Lung (tissue), 11 donors: ENCODE measurements at regions not wholly inside any gene's neighbourhood (a gene's known extent, or its start where the extent isn't known, plus 50 kb on each side); places are given as distances from the start of the nearest gene placed in this dataset.

Experiments used
- ATAC-seq: fragments of 200-7000 bp; cut with Tn5 transposase; one replicate; pipeline ENCODE4 v1.9.1; 2020; ENCODE audit warnings: moderate number of reproducible peaks; ENCODE audit not compliant: insufficient read depth, low FRiP score
- DNase-seq, 3 donors: peaks; one replicate each; pipeline ENCODE4 v3.0.0-alpha.2; 2013 to 2017
- H3K27ac ChIP-seq, 2 donors: one replicate each; pipeline ENCODE4 v1.5.1; 2013; ENCODE audit warnings: mild to moderate bottlenecking in 2 of 2, moderate library complexity in 2 of 2, control low read depth in 1 of 2, inconsistent platforms in 1 of 2, low read depth in 1 of 2, low read length in 1 of 2
- H3K27me3 ChIP-seq, 3 donors: one replicate each; pipeline ENCODE4 v1.5.1; 2013; ENCODE audit warnings: low read length in 2 of 3; ENCODE audit not compliant: control insufficient read depth in 3 of 3, insufficient read depth in 3 of 3
- H3K36me3 ChIP-seq, 4 donors: one replicate each; pipeline ENCODE4 v1.5.1; 2013; ENCODE audit warnings: low read length in 4 of 4, mild to moderate bottlenecking in 1 of 4, moderate library complexity in 1 of 4; ENCODE audit not compliant: control insufficient read depth in 4 of 4, insufficient read depth in 4 of 4
- H3K4me1 ChIP-seq, 5 donors: one replicate each; pipeline ENCODE4 v1.5.1; 2013; ENCODE audit warnings: low read length in 5 of 5, mild to moderate bottlenecking in 2 of 5, moderate library complexity in 1 of 5; ENCODE audit not compliant: control insufficient read depth in 5 of 5, insufficient read depth in 5 of 5
- H3K4me3 ChIP-seq: one replicate; pipeline ENCODE4 v1.5.1; 2013; ENCODE audit warnings: mild to moderate bottlenecking, control low read depth, moderate library complexity
- H3K9ac ChIP-seq, 2 donors: one replicate each; pipeline ENCODE4 v1.5.1; 2013; ENCODE audit warnings: low read length in 2 of 2, control low read depth in 1 of 2; ENCODE audit not compliant: insufficient read depth in 1 of 2
- H3K9me3 ChIP-seq, 4 donors: one replicate each; pipeline ENCODE4 v1.5.1; 2013; ENCODE audit warnings: low read length in 3 of 4, mild to moderate bottlenecking in 1 of 4, moderate library complexity in 1 of 4; ENCODE audit not compliant: control insufficient read depth in 4 of 4, insufficient read depth in 3 of 4
- WGBS, 2 donors: extraction: QIAGEN DNeasy Blood & Tissue Kit; methylation state at CpG; one replicate each; pipeline ENCODE4 v1.1.7; 2013; 5-methylcytosine and 5-hydroxymethylcytosine counted together
- TF ChIP-seq, protein P1 (sequence below): IDR thresholded peaks from 2 replicates; pipeline ENCODE4 v1.5.1; 2012; ENCODE audit warnings: mild to moderate bottlenecking; ENCODE audit errors: control extremely low read depth, extremely low read depth
- donor health status: control.
- donor health status: control.
- donor health status: Bipolar disorder and iron deficiency.
- donor health status: healthy.
- donor health status: DM: yes; HTN: yes; CAD: no.

DNA sequence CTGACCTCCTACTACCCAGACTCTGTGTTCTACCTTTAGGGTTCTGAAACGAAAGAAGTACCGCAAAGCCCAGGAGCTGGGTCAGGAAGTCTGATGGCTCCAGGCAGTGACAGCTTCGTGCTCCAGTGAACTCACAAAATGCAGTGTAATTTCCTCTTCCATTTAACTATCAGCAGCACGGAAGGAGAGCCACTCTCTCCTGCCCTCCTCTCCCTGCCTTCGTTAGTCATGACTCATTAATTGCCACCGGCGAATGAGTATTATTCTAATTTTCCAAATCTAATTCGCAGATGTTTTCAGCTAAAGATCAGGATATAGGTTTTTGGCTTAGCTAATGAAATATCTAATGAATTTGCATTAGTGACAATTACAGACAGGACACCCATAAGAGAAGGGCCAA is 1262.0 kb downstream of the TYW1 start:
- Histone ChIP-seq H3K9me3 (peaks cover 0 to 2% (median 0%) of the 10 kb centered on the region in 4 donors), H3K27ac (no peak overlapping the region), H3K4me1 (no peaks in the 10 kb centered on the region), H3K9ac (no peak overlapping the region), H3K4me3 (no peak overlapping the region), H3K36me3 (no peaks in the 10 kb centered on the region), H3K27me3 (peaks cover 0 to 8% (median 5%) of the 10 kb centered on the region in 3 donors)
- WGBS, 2 donors, result 39 to 55% methylated on average over 8 of the region's 8 CpGs
- no peak for DNase-seq
- TF ChIP-seq, protein P1, sequence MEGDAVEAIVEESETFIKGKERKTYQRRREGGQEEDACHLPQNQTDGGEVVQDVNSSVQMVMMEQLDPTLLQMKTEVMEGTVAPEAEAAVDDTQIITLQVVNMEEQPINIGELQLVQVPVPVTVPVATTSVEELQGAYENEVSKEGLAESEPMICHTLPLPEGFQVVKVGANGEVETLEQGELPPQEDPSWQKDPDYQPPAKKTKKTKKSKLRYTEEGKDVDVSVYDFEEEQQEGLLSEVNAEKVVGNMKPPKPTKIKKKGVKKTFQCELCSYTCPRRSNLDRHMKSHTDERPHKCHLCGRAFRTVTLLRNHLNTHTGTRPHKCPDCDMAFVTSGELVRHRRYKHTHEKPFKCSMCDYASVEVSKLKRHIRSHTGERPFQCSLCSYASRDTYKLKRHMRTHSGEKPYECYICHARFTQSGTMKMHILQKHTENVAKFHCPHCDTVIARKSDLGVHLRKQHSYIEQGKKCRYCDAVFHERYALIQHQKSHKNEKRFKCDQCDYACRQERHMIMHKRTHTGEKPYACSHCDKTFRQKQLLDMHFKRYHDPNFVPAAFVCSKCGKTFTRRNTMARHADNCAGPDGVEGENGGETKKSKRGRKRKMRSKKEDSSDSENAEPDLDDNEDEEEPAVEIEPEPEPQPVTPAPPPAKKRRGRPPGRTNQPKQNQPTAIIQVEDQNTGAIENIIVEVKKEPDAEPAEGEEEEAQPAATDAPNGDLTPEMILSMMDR, result no peak
- no peak for ATAC-seq

DNA sequence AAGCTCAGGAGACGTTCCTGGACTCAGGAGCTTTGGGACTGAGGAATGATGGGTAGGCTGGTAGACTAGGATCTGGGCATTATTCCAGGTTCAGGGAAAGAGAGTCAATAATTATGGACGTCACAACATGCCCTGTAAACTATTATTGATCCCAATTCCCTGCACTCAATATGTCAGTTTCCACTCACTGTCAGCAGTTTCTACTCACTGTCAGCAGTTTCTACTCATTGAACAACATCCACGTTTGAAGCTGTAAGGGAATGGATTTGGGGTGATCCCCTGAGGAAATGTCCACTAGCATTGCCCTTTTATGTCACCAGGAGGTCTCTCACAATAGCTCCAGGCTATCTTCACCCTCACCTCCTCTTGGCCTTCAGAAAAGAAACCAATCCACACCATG is 1268.6 kb downstream of the TYW1 start:
- no peak for DNase-seq
- Histone ChIP-seq H3K9me3 (peaks cover 0 to 15% (median 3%) of the 10 kb centered on the region in 4 donors), H3K4me3 (no peak overlapping the region), H3K27ac (no peak overlapping the region), H3K9ac (no peak overlapping the region), H3K27me3 (no peaks in the 10 kb centered on the region), H3K4me1 (no peaks in the 10 kb centered on the region), H3K36me3 (no peaks in the 10 kb centered on the region)
- WGBS, 2 donors, result 53 to 57% methylated on average over 3 of the region's 3 CpGs
- TF ChIP-seq, protein P1, result no peak
- ATAC-seq, result no peak

DNA sequence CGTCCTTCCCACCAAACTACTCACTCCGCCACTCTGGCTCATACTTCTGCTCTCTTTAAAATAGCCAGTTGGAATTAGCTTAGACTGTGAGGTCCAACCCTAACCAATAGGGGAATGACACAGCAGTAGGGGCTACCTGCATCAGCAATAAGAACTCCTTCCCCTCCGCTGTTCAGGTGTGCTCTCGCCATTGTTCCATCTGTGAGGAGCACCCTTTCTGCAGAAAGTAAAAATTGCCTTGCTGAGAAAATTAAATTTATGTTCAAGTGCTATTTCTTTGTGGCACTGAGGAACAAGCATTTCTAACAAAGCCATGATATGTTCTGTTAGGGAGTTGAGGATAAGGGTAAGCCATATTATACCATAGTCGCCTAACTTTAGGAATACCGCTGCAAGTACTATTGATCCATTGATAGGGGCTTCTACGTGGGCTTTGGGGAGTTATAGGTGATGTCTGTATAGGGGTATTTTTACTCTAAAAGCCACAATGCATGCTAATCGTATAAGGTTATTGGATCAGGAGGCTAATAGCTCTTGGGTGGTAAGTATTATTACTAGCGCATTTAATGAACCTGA is 1269.5 kb downstream of the TYW1 start:
- Histone ChIP-seq H3K9me3 (peaks cover 0 to 15% (median 3%) of the 10 kb centered on the region in 4 donors), H3K9ac (no peak overlapping the region), H3K4me1 (no peaks in the 10 kb centered on the region), H3K36me3 (no peaks in the 10 kb centered on the region), H3K4me3 (no peak overlapping the region), H3K27me3 (no peaks in the 10 kb centered on the region), H3K27ac (no peak overlapping the region)
- TF ChIP-seq, protein P1, result no peak
- WGBS, 2 donors, result 87 to 93% methylated on average over 9 of the region's 9 CpGs
- no peak for ATAC-seq
- DNase-seq, result no peak

DNA sequence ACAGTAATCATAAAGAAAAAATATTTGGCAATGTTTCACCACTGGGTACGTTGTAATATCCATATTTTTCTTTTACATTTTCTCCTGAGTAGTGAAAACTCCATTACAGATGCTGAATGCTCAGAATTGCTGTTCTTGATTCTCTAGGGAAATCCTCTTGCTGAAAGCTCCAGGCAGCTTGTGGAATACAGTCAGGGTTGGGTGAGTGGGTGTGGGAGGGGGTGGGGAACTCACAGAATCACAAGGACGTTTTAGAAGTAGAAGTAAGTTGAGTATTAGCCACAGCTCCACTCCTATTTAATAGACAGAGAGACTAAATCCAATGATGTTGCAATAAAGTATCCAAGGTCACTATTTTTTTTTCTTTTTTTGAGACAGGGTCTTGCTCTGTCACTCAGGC is 1270.9 kb downstream of the TYW1 start:
- Histone ChIP-seq H3K9ac (no peak overlapping the region), H3K27ac (no peak overlapping the region), H3K4me3 (no peak overlapping the region), H3K4me1 (no peaks in the 10 kb centered on the region), H3K27me3 (no peaks in the 10 kb centered on the region), H3K36me3 (no peaks in the 10 kb centered on the region), H3K9me3 (peaks cover 0 to 13% (median 3%) of the 10 kb centered on the region in 4 donors)
- TF ChIP-seq, protein P1, result no peak
- no peak for DNase-seq
- ATAC-seq, result no peak
- WGBS, 2 donors, result 62 to 68% methylated on average over 2 of the region's 2 CpGs
